CD4-positive, alpha-beta T cell treated with Interleukin-12 subunit alpha and Interleukin-12 subunit beta, for 1 hour (primary cell): ENCODE measurements at regions not wholly inside any gene's neighbourhood (a gene's known extent, or its start where the extent isn't known, plus 50 kb on each side); places are given as distances from the start of the nearest gene placed in this dataset.

ENCODE experiments used
- DNase-seq: peaks from one replicate; pipeline ENCODE4 v3.0.0-alpha.2; 2020

- DNase-seq = no peak
Measured at GRCh38 chr11:19460718-19461405, 220.1 kb upstream of the E2F8 start.

GRCh38 chr11:19459240-19459639 is 218.5 kb upstream of the E2F8 start:
- no peak for DNase-seq

GRCh38 chr11:19458721-19459120 is 218.0 kb upstream of the E2F8 start:
- no peak for DNase-seq

- no peak for DNase-seq
Measured at GRCh38 chr11:19458231-19458630, 217.5 kb upstream of the E2F8 start.

- no peak for DNase-seq
Measured at GRCh38 chr11:19455731-19456130, 215.0 kb upstream of the E2F8 start.

- no peak for DNase-seq
Measured at GRCh38 chr11:19453651-19454257, 213.0 kb upstream of the E2F8 start.

GRCh38 chr11:19451609-19452008 is 210.9 kb upstream of the E2F8 start:
- DNase-seq = no peak

GRCh38 chr11:19450282-19450681 is 209.5 kb upstream of the E2F8 start:
- DNase-seq = no peak

- DNase-seq = no peak
Measured at GRCh38 chr11:19448651-19449050, 207.9 kb upstream of the E2F8 start.

GRCh38 chr11:19447150-19447566 is 206.4 kb upstream of the E2F8 start:
- DNase-seq = no peak

GRCh38 chr11:19445771-19446170 is 205.0 kb upstream of the E2F8 start:
- no peak for DNase-seq

- DNase-seq = no peak
Measured at GRCh38 chr11:19444231-19444630, 203.5 kb upstream of the E2F8 start.

GRCh38 chr11:19442554-19442910 is 201.8 kb upstream of the E2F8 start:
- DNase-seq = no peak

- DNase-seq = no peak
Measured at GRCh38 chr11:19441752-19442553, 201.2 kb upstream of the E2F8 start.

- no peak for DNase-seq
Measured at GRCh38 chr11:19441288-19441687, 200.5 kb upstream of the E2F8 start.

GRCh38 chr11:19437760-19438159 is 197.0 kb upstream of the E2F8 start:
- DNase-seq = no peak

GRCh38 chr11:19436932-19437331 is 196.2 kb upstream of the E2F8 start:
- no peak for DNase-seq

- no peak for DNase-seq
Measured at GRCh38 chr11:19435306-19435989, 194.7 kb upstream of the E2F8 start.

GRCh38 chr11:19433791-19434190 is 193.0 kb upstream of the E2F8 start:
- no peak for DNase-seq

- no peak for DNase-seq
Measured at GRCh38 chr11:19433367-19433766, 192.6 kb upstream of the E2F8 start.

- no peak for DNase-seq
Measured at GRCh38 chr11:19432370-19433061, 191.8 kb upstream of the E2F8 start.

- no peak for DNase-seq
Measured at GRCh38 chr11:19430754-19431398, 190.1 kb upstream of the E2F8 start.
